ENCODE measurements at regions not wholly inside any gene's neighbourhood (a gene's known extent, or its start where the extent isn't known, plus 50 kb on each side); places are given as distances from the start of the nearest gene placed in this dataset.

GRCh38 chr10:123245264-123245663 lies 91.1 kb downstream of the BUB3 start:
- H3K4me3 ChIP-seq (replicated peaks in 1 of 3; ENCODE audit: insufficient read depth in 1 of 3, low read depth in 1 of 3, low read length in 3 of 3): no peak overlapping the region
- H3K79me2 ChIP-seq (ENCODE audit: control insufficient read depth, insufficient read depth, low read length): no peaks in the 10 kb centered on the region
- CTCF ChIA-PET: no interaction called here
- H3K27ac ChIP-seq (ENCODE audit: insufficient read depth, low read depth, low read length): no peak overlapping the region
- no peak overlapping the region for H3K4me2 ChIP-seq (ENCODE audit: insufficient read depth, low read length)
- H3K9ac ChIP-seq (replicated peaks; ENCODE audit: extremely low read depth, insufficient read depth, low read length): no peak overlapping the region
- H3K27me3 ChIP-seq (ENCODE audit: control insufficient read depth in 2 of 2, insufficient read depth in 2 of 2, low read length in 2 of 2): no peaks in the 10 kb centered on the region
- BruUV-seq (replicated peaks): no TSS peak
- no peak overlapping the region for H2AFZ ChIP-seq (ENCODE audit: low read depth, low read length)
- intact Hi-C loops (cut with micrococcal nuclease): no loop called here
- no peak for TF ChIP-seq JUN (IDR thresholded peaks at IDR 0.05; ENCODE audit: borderline replicate concordance, insufficient read depth, insufficient read length, low read depth)
- no peak for TF ChIP-seq MAX (IDR thresholded peaks at IDR 0.05; ENCODE audit: insufficient read depth, insufficient read length)
- no peak for TF ChIP-seq FOS (IDR thresholded peaks at IDR 0.05; ENCODE audit: borderline replicate concordance, insufficient read depth, low read length)
- TF ChIP-seq POLR2AphosphoS5 (IDR thresholded peaks at IDR 0.05; ENCODE audit: insufficient read depth, low read depth, low read length): no peak
- no peak for TF ChIP-seq EZH2 (IDR thresholded peaks at IDR 0.05; ENCODE audit: borderline replicate concordance, low read depth, low read length, severe bottlenecking)
- no peak for TF ChIP-seq POLR2A (IDR thresholded peaks at IDR 0.05; ENCODE audit: low read depth, low read length)
- TF ChIP-seq CTCF (IDR thresholded peaks at IDR 0.05; ENCODE audit: extremely low read depth in 1 of 2, insufficient read depth in 1 of 2, low read depth in 1 of 2, low read length in 2 of 2): no peak
- no peak for DNase-seq (ENCODE audit: low read depth, low spot score)
- no peak for FAIRE-seq
- no peaks in the 10 kb centered on the region for H3K36me3 ChIP-seq (ENCODE audit: control insufficient read depth in 2 of 2, extremely low read depth in 1 of 2, insufficient read depth in 2 of 2, low read length in 2 of 2)
- dilution Hi-C loops (cut with MboI; ENCODE audit: extremely low pct_ligation_motif_present, low sequenced_read_pairs): no loop called here
- H3K9me3 ChIP-seq (replicated peaks; ENCODE audit: control insufficient read depth, insufficient read depth, low read length): no peaks in the 10 kb centered on the region
- POLR2A ChIA-PET: no interaction called here
- H3K4me1 ChIP-seq (ENCODE audit: control insufficient read depth, extremely low read depth, insufficient read depth, low read length): no peaks in the 10 kb centered on the region
- no peaks in the 10 kb centered on the region for H3K9me1 ChIP-seq (replicated peaks; ENCODE audit: control insufficient read depth, extremely low read depth, insufficient read depth, low read length)
- no peaks in the 10 kb centered on the region for H4K20me1 ChIP-seq (replicated peaks; ENCODE audit: control insufficient read depth, extremely low read depth, insufficient read depth, low read length)
